ENCODE measurements at regions not wholly inside any gene's neighbourhood (a gene's known extent, or its start where the extent isn't known, plus 50 kb on each side); places are given as distances from the start of the nearest gene placed in this dataset.
"Not testable (repeated sequence)": the region's sequence is repeated elsewhere in the genome, so short reads cannot be mapped to it uniquely, and the experiment has no call there.

DNA sequence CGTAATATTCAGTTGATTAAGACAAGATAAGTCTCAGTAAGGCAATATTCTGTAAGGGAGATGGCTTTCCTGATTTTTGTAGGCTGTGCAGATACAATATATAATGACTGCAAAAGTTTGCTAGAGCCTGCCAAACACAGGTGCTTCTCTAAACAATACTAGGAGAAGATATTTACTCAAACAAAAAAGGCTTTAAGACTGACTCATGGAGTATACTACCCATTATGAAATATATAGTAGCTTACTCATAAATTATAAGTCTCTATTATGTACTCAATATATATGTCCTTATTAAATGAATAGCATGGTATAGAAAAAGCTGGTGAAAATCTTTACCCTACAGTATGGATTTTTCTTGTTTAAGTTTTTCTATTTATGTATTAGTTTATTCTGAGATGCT, 93.2 kb upstream of the IL15 start:
- no peak for DNase-seq

DNA sequence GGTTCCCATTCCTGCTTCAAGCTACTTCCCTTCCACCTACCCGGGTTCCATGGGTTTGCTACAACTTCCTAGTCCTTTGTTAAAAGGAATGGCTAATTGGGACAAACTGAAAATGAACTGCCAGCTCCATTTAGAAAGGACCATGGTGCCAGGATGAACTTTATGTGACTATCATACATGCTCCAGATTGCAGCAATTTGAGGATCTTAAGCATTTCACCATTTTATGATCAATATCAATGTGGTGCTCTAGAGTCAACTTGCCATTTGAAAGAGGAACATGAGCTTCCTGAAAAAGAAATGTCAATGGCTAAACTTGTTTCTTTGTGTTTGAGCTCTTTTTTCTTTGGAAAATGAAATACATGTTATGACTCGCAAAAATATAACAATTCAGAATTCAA, 92.7 kb upstream of the IL15 start:
- DNase-seq, result no peak

DNA sequence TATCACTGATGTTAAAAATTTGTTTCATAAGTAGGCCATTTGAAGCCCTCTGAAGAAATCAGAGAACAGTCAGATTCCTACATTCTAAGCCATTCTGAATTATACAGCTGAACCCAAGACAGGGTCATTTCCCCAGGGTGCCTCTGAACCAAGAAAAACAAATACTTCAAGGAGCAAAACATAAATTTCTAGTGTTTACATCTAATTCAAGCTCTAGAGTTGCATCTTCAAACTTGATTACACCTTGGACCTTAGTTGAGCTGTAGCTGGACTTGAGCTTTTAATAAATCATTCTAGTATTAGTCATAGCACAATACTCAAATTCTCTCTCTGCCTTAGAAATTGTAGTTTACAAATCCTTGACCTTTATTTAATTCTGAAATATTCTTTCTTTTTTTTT, 87.6 kb upstream of the IL15 start:
- DNase-seq, result no peak

DNA sequence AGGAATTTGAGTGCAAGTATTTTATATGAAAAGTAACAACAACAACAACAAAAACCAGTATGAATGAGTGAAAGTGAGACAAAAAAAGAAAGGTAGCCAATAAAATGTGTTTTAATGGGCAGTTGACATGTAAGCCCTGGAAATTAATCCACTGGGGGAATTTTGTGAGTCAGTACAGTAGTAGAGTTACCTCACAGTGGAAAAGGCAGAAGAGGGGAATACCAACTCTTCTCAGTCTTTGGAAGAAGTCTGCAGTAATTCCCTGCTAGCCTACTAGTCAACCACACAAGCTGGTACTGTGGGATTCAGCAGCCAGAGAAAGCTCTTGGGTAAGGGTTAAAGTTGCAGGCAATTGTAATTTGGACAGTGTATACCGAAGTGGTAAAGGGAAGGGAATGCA, 76.3 kb upstream of the IL15 start:
- DNase-seq, result no peak

DNA sequence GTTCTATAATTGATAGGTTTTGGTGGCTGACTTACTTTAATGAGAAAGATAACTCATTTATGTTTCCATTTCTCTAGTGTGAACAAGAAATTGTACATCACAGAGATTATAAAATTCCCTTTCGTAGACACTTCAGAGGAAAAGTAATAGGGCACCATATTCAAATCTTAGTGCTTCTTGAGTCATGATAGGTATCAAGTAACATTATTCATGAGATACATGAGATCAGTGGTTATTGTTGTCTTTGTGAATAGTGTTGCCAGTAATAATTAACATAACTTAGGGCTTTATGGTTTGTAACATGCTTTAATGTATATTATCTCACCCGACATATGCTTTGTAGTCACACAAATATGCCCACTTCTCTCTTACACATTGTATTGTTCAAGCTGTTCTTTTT, 73.7 kb upstream of the IL15 start:
- DNase-seq, result no peak

DNA sequence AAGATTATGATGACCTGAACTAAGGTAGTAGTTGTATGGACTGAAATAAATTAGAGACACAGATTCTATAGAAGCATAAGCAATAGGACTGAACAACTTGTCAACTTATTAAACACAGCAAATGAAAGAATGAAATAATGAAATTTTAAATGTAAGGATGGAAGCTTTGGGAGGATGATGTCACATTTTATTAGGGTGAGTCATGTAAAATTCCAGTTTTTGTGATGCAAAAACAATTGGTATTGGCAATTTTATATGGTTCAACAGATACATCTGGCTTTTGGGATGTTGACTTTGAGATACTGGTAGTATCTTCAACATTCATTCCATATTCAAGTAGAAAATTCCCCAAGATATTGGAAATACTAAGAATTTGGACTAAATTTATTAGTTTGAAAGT, 72.7 kb upstream of the IL15 start:
- no peak for DNase-seq

DNA sequence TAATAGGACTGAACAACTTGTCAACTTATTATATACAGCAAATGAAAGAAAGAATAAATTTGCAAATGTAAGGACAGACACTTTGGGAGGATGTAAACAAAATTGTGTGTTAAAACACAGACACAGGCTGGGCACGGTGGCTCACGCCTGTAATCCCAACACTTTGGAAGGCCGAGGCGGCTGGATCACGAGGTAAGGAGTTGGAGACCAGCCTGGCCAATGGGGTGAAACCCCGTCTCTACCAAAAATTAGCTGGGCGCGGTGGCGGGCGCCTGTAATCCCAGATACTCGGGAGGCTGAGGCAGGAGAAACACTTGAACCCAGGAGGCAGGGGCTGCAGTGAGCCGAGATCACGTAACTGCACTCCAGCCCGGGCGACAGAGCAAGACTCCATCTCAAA, 71.4 kb upstream of the IL15 start:
- DNase-seq, result not testable (repeated sequence)

DNA sequence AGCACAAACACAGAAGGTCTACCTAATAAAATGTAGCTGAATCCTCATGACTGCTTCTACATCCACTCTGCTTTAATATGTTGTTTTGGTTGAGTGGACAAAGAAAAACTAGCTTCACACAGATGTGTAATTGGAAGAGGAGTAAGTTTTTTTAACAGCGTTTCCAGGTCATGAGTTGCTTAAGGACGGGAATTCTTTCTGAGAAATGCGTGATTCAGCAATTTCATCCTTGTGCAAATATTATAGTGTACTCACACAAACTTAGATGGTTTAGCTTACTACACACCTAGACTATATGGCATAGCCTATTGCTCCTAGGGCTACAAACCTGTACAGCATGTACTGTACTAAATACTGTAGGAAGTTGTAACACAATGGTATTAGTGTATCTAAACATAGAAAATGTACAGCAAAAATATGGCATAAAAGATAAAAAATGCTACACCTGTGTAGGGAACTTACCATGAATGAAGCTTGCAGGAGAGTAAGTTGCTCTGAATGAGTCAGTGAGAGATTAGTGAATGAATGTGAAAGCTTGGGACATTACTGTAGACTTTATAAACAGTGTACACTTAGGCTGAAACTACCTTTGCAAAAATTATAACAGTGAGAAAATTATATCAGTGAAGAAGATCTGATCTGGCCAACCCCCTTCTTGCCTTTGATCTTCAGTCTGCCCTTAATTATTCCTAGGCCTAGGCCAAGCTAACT, 70.8 kb upstream of the IL15 start:
- no peak for DNase-seq

DNA sequence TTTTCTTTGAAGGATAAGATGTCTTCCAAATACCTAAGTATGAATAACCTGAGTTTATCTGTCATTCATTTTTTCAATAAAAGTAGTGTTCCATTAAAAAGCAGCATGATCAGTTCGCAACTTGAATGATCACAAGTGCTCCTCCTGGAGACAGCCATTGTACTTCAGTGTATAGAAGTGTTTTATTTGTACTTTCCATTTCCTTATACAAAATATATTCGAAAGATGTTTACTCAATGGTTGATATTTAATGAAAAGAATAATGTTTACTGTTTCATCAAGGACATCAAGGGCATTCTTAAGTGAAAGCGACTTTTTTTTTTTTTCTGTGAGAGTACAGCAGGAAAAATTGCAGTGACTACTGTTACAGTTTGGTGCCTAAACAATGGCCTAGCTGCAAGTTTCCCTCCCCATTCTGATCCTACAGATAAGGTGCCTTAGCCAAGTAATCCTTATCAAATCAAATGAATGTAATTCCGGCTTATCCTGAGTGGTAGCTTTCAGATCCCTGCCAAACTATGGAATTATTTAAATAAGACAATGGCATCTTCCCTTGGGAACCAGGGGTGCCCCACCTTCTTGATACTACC, 69.0 kb upstream of the IL15 start:
- DNase-seq, result no peak

DNA sequence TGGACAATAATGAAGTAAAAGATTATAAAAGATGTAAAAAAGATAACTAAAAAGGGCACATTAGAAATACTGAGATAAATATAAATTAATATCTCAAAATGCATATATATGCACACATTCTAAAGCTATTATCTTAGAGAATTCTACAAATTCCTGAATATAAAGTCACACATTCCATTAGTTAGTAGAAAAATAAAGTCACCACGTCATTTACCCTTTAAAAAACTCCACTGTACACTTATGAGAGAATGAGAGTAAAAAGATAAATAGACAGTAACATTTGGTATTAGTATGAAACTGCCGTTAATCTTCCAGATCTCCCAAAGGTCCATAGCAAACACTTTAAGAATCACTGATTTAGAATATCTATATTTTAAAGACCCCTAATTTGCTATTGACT, 67.2 kb upstream of the IL15 start:
- DNase-seq, result no peak

DNA sequence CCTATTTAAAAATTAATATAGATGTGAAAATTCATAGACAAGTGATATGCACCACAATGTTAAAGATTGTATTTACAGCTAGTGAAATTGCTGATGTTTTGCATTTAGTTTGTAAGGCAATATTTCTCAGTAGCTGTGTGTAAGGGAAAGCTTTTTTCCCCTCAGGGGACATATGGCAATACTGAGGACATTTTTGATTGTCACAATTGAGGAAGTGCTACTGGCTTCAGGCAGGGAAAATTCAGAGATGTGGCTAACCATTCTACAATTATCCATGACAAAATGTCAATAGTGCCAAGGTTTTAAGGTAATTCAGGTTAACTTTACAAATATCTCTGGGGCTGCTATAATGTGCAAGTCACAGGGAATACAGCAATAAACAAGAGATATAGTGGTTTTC, 66.1 kb upstream of the IL15 start:
- no peak for DNase-seq

DNA sequence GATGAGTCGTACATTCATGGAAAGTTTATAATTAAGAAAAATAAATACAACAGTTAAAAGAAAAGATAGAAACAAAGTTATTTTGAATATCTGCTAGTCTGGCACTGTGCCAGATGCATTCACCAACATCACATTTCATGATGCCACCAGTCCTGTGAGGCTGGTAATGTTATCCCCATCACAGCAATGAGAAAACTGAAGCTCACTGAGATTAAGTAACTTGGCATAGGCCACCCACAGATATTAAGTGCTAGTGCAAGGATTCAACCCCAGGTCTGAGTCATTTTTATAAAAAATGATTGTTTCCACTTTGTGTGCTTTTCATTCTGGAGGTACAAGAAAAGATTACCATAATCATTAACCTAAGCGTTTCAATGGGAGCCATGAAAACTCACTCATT, 65.0 kb upstream of the IL15 start:
- no peak for DNase-seq

DNA sequence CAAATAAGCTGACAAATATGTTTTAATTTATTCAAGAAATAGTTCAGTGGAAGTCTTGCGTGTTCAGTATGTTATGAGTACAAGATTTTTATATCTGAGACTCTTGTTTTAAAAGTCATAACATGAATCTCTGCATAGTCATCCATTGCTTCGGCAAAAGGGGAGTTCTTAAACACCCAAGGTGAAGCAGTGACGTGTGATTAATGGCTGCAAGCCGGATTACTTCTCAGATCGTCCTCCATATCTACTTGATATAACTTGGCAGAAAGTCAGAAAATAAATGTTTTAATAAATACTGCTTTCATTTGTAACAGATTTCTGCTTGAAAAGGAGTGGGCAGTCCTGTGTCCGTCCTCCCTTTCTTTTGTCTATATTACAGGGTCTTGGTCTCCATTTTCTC, 64.6 kb upstream of the IL15 start:
- DNase-seq, result no peak

DNA sequence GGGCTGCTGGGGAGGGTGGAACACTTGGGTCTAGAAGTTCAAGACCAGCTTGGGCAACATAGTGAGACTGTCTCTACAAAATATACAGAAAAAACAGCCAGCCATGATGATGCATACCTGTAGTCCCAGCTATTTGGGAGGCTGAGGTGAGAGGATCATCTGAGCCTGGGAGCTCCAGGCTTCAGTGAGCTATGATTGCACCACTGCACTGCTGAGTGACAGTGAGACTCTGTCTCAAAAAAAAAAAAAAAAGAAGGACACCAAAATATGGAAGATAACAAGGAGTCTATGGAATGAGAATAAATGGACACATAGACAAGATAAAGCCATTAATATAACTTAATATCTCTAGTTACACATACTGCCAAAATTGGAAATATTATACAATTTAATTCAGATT, 62.7 kb upstream of the IL15 start:
- DNase-seq, result no peak

DNA sequence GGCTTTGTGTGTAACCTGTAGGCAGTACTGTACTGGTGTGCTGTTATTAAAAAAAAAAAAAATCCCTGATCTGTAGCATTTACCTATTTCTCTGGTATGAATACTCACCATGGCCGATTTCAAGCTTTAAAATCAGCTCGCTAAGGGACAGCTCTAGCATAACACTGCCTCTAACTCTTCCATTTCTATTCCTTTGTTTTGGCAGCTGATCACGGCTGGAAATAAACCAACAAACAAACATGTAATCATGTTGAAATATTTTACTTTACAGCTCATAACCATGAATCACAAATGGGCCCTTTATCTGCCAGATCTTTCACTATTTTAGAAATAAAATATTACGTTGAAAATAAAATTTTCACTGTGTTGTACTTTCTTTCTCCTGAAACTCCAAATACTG, 60.5 kb upstream of the IL15 start:
- no peak for DNase-seq

DNA sequence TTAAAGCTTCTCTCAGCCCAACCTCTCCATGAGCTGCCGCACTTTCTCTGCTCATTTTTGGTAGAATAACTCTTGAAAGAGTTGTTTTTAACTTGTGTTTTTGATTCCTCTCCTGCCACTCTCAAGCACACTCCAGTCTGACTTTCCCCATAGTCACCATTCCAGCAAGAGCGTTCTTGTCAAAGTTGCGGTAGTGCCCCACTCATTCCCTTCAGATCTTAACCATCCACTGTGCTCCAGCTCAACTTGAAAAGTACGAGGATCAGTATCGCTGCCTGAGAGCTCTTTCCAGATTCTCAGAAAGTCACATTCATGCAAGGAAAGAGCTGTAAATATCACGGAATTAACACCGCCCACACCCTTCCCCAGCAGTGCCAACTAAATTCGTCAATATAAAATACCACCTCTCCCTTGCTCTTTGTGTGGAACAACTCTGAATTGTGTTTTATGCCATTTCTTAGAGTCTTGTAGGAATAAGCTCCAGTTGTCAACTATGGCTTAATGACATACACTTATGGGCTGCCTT, 59.7 kb upstream of the IL15 start:
- no peak for DNase-seq

DNA sequence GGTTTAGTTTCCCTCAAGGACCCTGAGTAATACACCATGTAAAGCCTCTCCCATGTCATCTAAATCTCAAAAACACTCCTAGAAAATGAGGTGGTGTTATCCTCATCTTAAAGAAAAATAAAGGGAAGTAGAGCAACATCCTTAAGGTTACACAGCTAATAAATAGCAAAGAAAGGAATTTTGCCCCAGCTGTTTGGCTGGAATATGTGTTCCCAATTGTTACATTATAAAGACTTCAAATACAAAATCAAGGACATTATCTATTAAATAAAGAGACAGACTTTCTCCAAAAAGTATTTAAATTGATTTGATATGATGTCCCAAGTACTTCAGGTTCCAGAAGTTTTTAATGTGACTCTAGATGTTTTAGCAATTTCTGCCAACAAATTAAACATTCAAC, 57.9 kb upstream of the IL15 start:
- no peak for DNase-seq

DNA sequence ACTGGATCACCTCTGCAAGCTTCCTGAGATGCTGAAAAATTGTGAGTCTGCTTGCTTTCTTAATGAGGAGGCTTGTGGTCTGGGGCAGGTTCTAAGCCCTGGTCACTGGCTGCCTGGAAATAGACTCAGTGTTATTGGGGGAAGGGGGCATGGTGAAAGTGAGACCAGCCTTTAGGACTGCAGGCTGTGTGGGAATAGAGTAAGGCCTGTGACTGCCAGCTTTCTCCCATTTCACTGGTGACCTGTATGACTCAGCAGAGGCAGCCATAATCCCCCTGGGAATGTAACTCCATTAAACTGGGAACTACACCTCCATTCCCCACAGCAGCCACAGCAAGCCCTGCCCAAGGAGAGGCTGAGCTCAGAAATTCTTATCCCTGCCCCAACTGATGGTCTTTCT, 55.9 kb upstream of the IL15 start:
- DNase-seq, result no peak

All from CD4-positive, alpha-beta T cell treated with Interleukin-10 for 1 hour (primary cell).